HepG2 (cell line): ENCODE measurements at regions not wholly inside any gene's neighbourhood (a gene's known extent, or its start where the extent isn't known, plus 50 kb on each side); places are given as distances from the start of the nearest gene placed in this dataset.

ENCODE experiments used
- ATAC-seq: fragments of 200-7000 bp; cut with Tn5 transposase; 3 replicates; pipeline ENCODE4 v1.9.1; 2020; ENCODE audit warnings: mild to moderate bottlenecking, moderate library complexity
- BruUV-seq: library from RNA; stranded (reverse); fragments of 400-500 nt; replicated peaks from 2 replicates; lab custom pipeline; 2021; lab: Mats Ljungman, UMichigan
- CTCF ChIA-PET: fragments of 300-600 bp; formaldehyde crosslinking; extraction: SDS; loops from one replicate; lab custom pipeline; 2021; ENCODE audit warnings: low total read pairs, inconsistent platforms, low intra/inter-chr PET ratio; lab: Yijun Ruan, JAX
- POLR2A ChIA-PET: fragments of 350-600 bp; sonication (Branson Sonifier 250); formaldehyde crosslinking; loops from one replicate; lab custom pipeline; 2020; ENCODE audit warnings: antibody characterized with exemption, inconsistent platforms; lab: Yijun Ruan, JAX
- DNase-seq: peaks from one replicate; pipeline ENCODE4 v3.0.0-alpha.2; 2015; ENCODE audit warnings: low spot score
- FAIRE-seq: peaks from 3 replicates; lab custom pipeline; 2011; peaks lifted over from hg19 to GRCh38; lab: Jason Lieb, UNC
- H2AFZ ChIP-seq: one replicate; pipeline ENCODE4 v1.6.1; 2011; ENCODE audit warnings: low read length, inconsistent platforms
- H3K27ac ChIP-seq: fragments of 300-600 bp; 3 replicates; pipeline ENCODE4 v1.8.0; 2011; ENCODE audit warnings: mixed run types, mild to moderate bottlenecking, mixed read lengths, low read length, inconsistent platforms; ENCODE audit not compliant: insufficient read depth; ENCODE audit errors: extremely low read length
- H3K27me3 ChIP-seq, 2 experiments: fragments of 200-600 bp in 1 of 2; 2 replicates in 1 of 2; 3 replicates in 1 of 2; pipeline versions ENCODE4 v1.6.0 to v1.8.0; 2011; ENCODE audit warnings: low read length in 2 of 2, mild to moderate bottlenecking in 2 of 2, moderate library complexity in 2 of 2, inconsistent platforms in 1 of 2; ENCODE audit not compliant: insufficient read depth in 2 of 2, control insufficient read depth in 1 of 2
- H3K36me3 ChIP-seq, 2 experiments: fragments of 200-600 bp in 1 of 2; replicated peaks in 1 of 2; 2 replicates in 1 of 2; 3 replicates in 1 of 2; pipeline versions ENCODE4 v1.5.1 to v1.8.0; 2011; ENCODE audit warnings: low read length in 2 of 2, inconsistent platforms in 1 of 2; ENCODE audit not compliant: insufficient read depth in 2 of 2, control insufficient read depth in 1 of 2
- H3K4me1 ChIP-seq: 2 replicates; pipeline ENCODE4 v1.5.1; 2012; ENCODE audit warnings: low read length, inconsistent platforms; ENCODE audit not compliant: insufficient read depth
- H3K4me2 ChIP-seq: 2 replicates; pipeline ENCODE4 v1.6.0; 2011; ENCODE audit warnings: low read depth, low read length, inconsistent platforms
- H3K4me3 ChIP-seq, 3 experiments: fragments of 200-600 bp in 1 of 3; sonication (generic), shearing (Covaris generic) in 1 of 3; replicated peaks in 1 of 3; 2 replicates each; pipeline ENCODE4 v1.5.1; 2011 to 2016; ENCODE audit warnings: low read length in 3 of 3, inconsistent platforms in 2 of 3, low read depth in 2 of 3, mild to moderate bottlenecking in 2 of 3, control low read depth in 1 of 3, mixed read lengths in 1 of 3; ENCODE audit not compliant: insufficient read depth in 1 of 3
- H3K79me2 ChIP-seq: one replicate; pipeline ENCODE4 v1.6.1; 2011; ENCODE audit warnings: low read length, inconsistent platforms; ENCODE audit not compliant: insufficient read depth
- H3K9ac ChIP-seq: 2 replicates; pipeline ENCODE4 v1.6.0; 2011; ENCODE audit warnings: mild to moderate bottlenecking, low read depth, low read length, inconsistent platforms; ENCODE audit not compliant: insufficient read depth
- H3K9me3 ChIP-seq: 2 replicates; pipeline ENCODE4 v1.5.1; 2012; ENCODE audit warnings: mild to moderate bottlenecking, low read length
- H4K20me1 ChIP-seq: 2 replicates; pipeline ENCODE4 v1.6.0; 2011; ENCODE audit warnings: inconsistent platforms, mild to moderate bottlenecking, low read length, moderate library complexity; ENCODE audit not compliant: insufficient read depth
- AKNA ChIP-seq: sonication (generic); formaldehyde crosslinking; IDR thresholded peaks from 2 replicates; pipeline ENCODE4 v1.4.0; 2020; ENCODE audit warnings: missing genetic modification reagents, borderline replicate concordance
- GABPB1 ChIP-seq: IDR thresholded peaks from 2 replicates; pipeline ENCODE4 v1.6.1; 2016; ENCODE audit warnings: mild to moderate bottlenecking, missing genetic modification reagents, moderate library complexity, missing compliant biosample characterization
- JUND ChIP-seq: sonication (generic); formaldehyde crosslinking; IDR thresholded peaks from 2 replicates; pipeline ENCODE4 v1.8.0; 2022; ENCODE audit warnings: mild to moderate bottlenecking, missing genetic modification reagents
- MEF2D ChIP-seq: sonication (generic); formaldehyde crosslinking; IDR thresholded peaks from 2 replicates; pipeline ENCODE4 v1.5.1; 2020; ENCODE audit warnings: mild to moderate bottlenecking, missing genetic modification reagents
- TAF1 ChIP-seq: sonication (generic); formaldehyde crosslinking; IDR thresholded peaks from 2 replicates; pipeline ENCODE4 v1.4.0; 2020; ENCODE audit warnings: missing genetic modification reagents
- ZFP91 ChIP-seq: sonication (generic); formaldehyde crosslinking; IDR thresholded peaks from 2 replicates; pipeline ENCODE4 v1.9.0; 2022; ENCODE audit warnings: missing genetic modification reagents, mild to moderate bottlenecking, borderline replicate concordance
- ZNF629 ChIP-seq: sonication (generic); formaldehyde crosslinking; conservative IDR thresholded peaks from 2 replicates; pipeline ENCODE4 v1.5.0; 2020; ENCODE audit warnings: missing genetic modification reagents
- ZNF674 ChIP-seq: sonication (generic); formaldehyde crosslinking; IDR thresholded peaks from 2 replicates; pipeline ENCODE4 v1.5.0; 2020; ENCODE audit warnings: low read depth, mild to moderate bottlenecking, missing genetic modification reagents
- ZNF776 ChIP-seq: sonication (generic); formaldehyde crosslinking; IDR thresholded peaks from 2 replicates; pipeline ENCODE4 v1.4.0; 2020; ENCODE audit warnings: mild to moderate bottlenecking, missing genetic modification reagents
- WGBS: methylation state at CpG from one replicate; pipeline ENCODE4 v1.1.6; 2017; ENCODE audit warnings: low lambda C conversion rate; 5-methylcytosine and 5-hydroxymethylcytosine counted together
- in situ Hi-C: cut with HindIII; loops from 2 replicates; pipeline ENCODE4 v1.10.0; 2017; ENCODE audit warnings: low pct_unique_long_range_greater_than_20kb; ENCODE audit not compliant: extremely low pct_ligation_motif_present
- intact Hi-C: fragments of 100-400 bp; cut with micrococcal nuclease; formaldehyde crosslinking; loops from one replicate; pipeline ENCODE4 v1.10.0; 2022; ENCODE audit not compliant: unreplicated experiment
- TF ChIP-seq, protein P1 (sequence below): sonication (generic); formaldehyde crosslinking; IDR thresholded peaks from 2 replicates; pipeline ENCODE4 v1.5.0; 2020; ENCODE audit warnings: missing genetic modification reagents, mild to moderate bottlenecking, borderline replicate concordance
- TF ChIP-seq, protein P2 (sequence below): IDR thresholded peaks from 2 replicates; pipeline ENCODE4 v1.6.1; 2012; ENCODE audit warnings: inconsistent platforms

GRCh38 chr1:212177542-212177941, 107.7 kb upstream of the PPP2R5A start:
- no TSS peak for BruUV-seq
- H3K4me2 ChIP-seq, result no peak overlapping the region
- whole genome bisulfite sequencing, result 86% methylated on average over 2 of the region's 2 CpGs
- FAIRE-seq, result no peak
- in situ Hi-C loops (no loop called here), intact Hi-C loops (no loop called here)
- no peaks in the 10 kb centered on the region for H3K9me3 ChIP-seq
- H3K79me2 ChIP-seq, result no peaks in the 10 kb centered on the region
- no peaks in the 10 kb centered on the region for H3K27me3 ChIP-seq
- TF ChIP-seq TAF1 (no peak), ZNF629 (CRISPR knock-in tag) (peak; percentile 46), ZNF674 (CRISPR knock-in tag) (no peak), ZNF776 (CRISPR knock-in tag) (no peak)
- TF ChIP-seq, protein P1, sequence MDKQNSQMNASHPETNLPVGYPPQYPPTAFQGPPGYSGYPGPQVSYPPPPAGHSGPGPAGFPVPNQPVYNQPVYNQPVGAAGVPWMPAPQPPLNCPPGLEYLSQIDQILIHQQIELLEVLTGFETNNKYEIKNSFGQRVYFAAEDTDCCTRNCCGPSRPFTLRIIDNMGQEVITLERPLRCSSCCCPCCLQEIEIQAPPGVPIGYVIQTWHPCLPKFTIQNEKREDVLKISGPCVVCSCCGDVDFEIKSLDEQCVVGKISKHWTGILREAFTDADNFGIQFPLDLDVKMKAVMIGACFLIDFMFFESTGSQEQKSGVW (CRISPR knock-in tag), result no peak
- TF ChIP-seq, protein P2, sequence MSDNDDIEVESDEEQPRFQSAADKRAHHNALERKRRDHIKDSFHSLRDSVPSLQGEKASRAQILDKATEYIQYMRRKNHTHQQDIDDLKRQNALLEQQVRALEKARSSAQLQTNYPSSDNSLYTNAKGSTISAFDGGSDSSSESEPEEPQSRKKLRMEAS, result no peak
- H3K4me1 ChIP-seq, result no peaks in the 10 kb centered on the region
- H3K4me3 ChIP-seq, result no peak overlapping the region
- DNase-seq, result no peak
- no peak overlapping the region for H3K27ac ChIP-seq
- H2AFZ ChIP-seq, result no peak overlapping the region
- CTCF ChIA-PET, result no interaction called here
- no peak overlapping the region for H3K9ac ChIP-seq
- POLR2A ChIA-PET, result no interaction called here
- no peak for ATAC-seq
- H4K20me1 ChIP-seq, result no peaks in the 10 kb centered on the region
- H3K36me3 ChIP-seq, result no peaks in the 10 kb centered on the region

DNA sequence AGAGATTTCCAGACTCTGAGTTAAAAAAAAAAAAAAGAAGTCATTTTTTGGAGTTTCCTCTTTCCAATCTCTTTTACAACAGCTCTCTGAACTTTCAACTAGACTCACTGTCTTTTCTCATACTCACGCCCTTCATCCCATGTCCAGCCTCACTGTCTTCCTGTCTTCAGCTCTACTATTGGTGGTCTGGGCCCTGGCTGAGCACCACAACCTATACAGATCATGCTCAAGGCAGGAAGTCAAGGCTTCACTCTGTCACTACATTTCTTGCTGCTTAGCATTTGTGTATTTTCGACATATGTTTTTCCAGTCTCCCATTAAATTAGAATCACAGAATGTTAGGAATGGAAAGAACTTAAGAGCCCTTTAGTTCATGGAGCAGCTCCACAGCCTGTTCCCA, 106.4 kb upstream of the PPP2R5A start:
- Histone ChIP-seq H3K27me3 (no peaks in the 10 kb centered on the region), H2AFZ (no peak overlapping the region), H3K27ac (no peak overlapping the region), H3K4me2 (no peak overlapping the region), H3K36me3 (no peaks in the 10 kb centered on the region), H3K9me3 (no peaks in the 10 kb centered on the region), H3K4me1 (0 out of 2 replicates have a peak, but pooled peaks cover 3% of the 10 kb centered on the region), H3K9ac (no peak overlapping the region), H3K79me2 (no peaks in the 10 kb centered on the region), H4K20me1 (no peaks in the 10 kb centered on the region), H3K4me3 (no peak overlapping the region)
- DNase-seq (no peak), FAIRE-seq (no peak), ATAC-seq (no peak; the same call in 2 of the 3 replicates)
- 33% methylated on average over 2 of the region's 2 CpGs for WGBS
- ChIA-PET CTCF (no interaction called here), POLR2A (no interaction called here)
- intact Hi-C loops (no loop called here), in situ Hi-C loops (no loop called here)
- no TSS peak for BruUV-seq
- TF ChIP-seq MEF2D (CRISPR knock-in tag) (no peak), AKNA (CRISPR knock-in tag) (no peak), ZFP91 (CRISPR knock-in tag) (no peak), JUND (CRISPR knock-in tag) (no peak), GABPB1 (CRISPR knock-in tag) (no peak)
